ENCODE measurements at regions not wholly inside any gene's neighbourhood (a gene's known extent, or its start where the extent isn't known, plus 50 kb on each side); places are given as distances from the start of the nearest gene placed in this dataset.

- no peak for DNase-seq
Measured at GRCh38 chr2:100662866-100663265, 100.1 kb downstream of the PDCL3 start.

- DNase-seq = no peak
Measured at GRCh38 chr2:100664021-100664755, 101.4 kb downstream of the PDCL3 start.

GRCh38 chr2:100664756-100665101, 101.9 kb downstream of the PDCL3 start:
- no peak for DNase-seq

GRCh38 chr2:100666996-100667395, 104.2 kb downstream of the PDCL3 start:
- DNase-seq = no peak

- no peak for DNase-seq
Measured at GRCh38 chr2:100667801-100668200, 105.0 kb downstream of the PDCL3 start.

- DNase-seq = no peak
Measured at GRCh38 chr2:100670232-100670631, 107.4 kb downstream of the PDCL3 start.

GRCh38 chr2:100673115-100673514, 110.3 kb downstream of the PDCL3 start:
- DNase-seq = no peak

- no peak for DNase-seq
Measured at GRCh38 chr2:100673691-100674485, 111.1 kb downstream of the PDCL3 start.

GRCh38 chr2:100674666-100675065, 111.9 kb downstream of the PDCL3 start:
- no peak for DNase-seq

GRCh38 chr2:100675373-100675772, 112.6 kb downstream of the PDCL3 start:
- no peak for DNase-seq

- DNase-seq = no peak
Measured at GRCh38 chr2:100675855-100676254, 113.1 kb downstream of the PDCL3 start.

GRCh38 chr2:100676346-100676745, 113.6 kb downstream of the PDCL3 start:
- DNase-seq = no peak

GRCh38 chr2:100677611-100678185, 114.9 kb downstream of the PDCL3 start:
- no peak for DNase-seq

GRCh38 chr2:100679211-100679610, 116.4 kb downstream of the PDCL3 start:
- DNase-seq = no peak

- no peak for DNase-seq
Measured at GRCh38 chr2:100682536-100682935, 119.7 kb downstream of the PDCL3 start.

GRCh38 chr2:100683231-100683630, 120.4 kb downstream of the PDCL3 start:
- DNase-seq = no peak

GRCh38 chr2:100691846-100692245, 128.1 kb upstream of the NPAS2 start:
- no peak for DNase-seq

- DNase-seq = no peak
Measured at GRCh38 chr2:100692381-100692780, 127.6 kb upstream of the NPAS2 start.

- no peak for DNase-seq
Measured at GRCh38 chr2:100692906-100693305, 127.0 kb upstream of the NPAS2 start.

- DNase-seq = no peak
Measured at GRCh38 chr2:100699131-100699530, 120.8 kb upstream of the NPAS2 start.

- no peak for DNase-seq
Measured at GRCh38 chr2:100702438-100703109, 117.4 kb upstream of the NPAS2 start.

- no peak for DNase-seq
Measured at GRCh38 chr2:100703213-100703612, 116.7 kb upstream of the NPAS2 start.

- DNase-seq = no peak
Measured at GRCh38 chr2:100703739-100704138, 116.2 kb upstream of the NPAS2 start.

- DNase-seq = no peak
Measured at GRCh38 chr2:100704156-100704555, 115.8 kb upstream of the NPAS2 start.
